A673 (cell line): ENCODE measurements at regions not wholly inside any gene's neighbourhood (a gene's known extent, or its start where the extent isn't known, plus 50 kb on each side); places are given as distances from the start of the nearest gene placed in this dataset.

Experiments used
- BruUV-seq: library from RNA; stranded (reverse); fragments of 400-500 nt; replicated peaks from 2 replicates; lab custom pipeline; 2021; lab: Mats Ljungman, UMichigan
- CTCF ChIA-PET: fragments of 300-600 bp; sonication (Branson Sonifier 250); formaldehyde crosslinking; loops from one replicate; lab custom pipeline; 2022; ENCODE audit warnings: antibody characterized with exemption; lab: Charles Lee
- POLR2A ChIA-PET: fragments of 300-600 bp; sonication (Branson Sonifier 250); formaldehyde crosslinking; loops from one replicate; lab custom pipeline; 2022; ENCODE audit warnings: antibody characterized with exemption; ENCODE audit not compliant: low non-redundant PET; lab: Charles Lee
- DNase-seq: peaks from one replicate; pipeline ENCODE4 v3.0.0-alpha.2; 2015; ENCODE audit warnings: low spot score
- H3K27ac ChIP-seq: fragments of 200-600 bp; sonication (generic); 2 replicates; pipeline ENCODE4 v1.5.1; 2016; ENCODE audit warnings: mixed run types, low read depth, mild to moderate bottlenecking, mixed read lengths, antibody characterized with exemption, low read length; ENCODE audit not compliant: poor library complexity, severe bottlenecking
- H3K27me3 ChIP-seq: fragments of 200-600 bp; sonication (generic); replicated peaks from 2 replicates; pipeline ENCODE4 v1.6.1; 2017; ENCODE audit warnings: mixed run types, low read depth, mild to moderate bottlenecking, mixed read lengths, antibody characterized with exemption, low read length; ENCODE audit not compliant: insufficient read depth, poor library complexity
- H3K36me3 ChIP-seq: fragments of 200-600 bp; sonication (generic); 2 replicates; pipeline ENCODE4 v1.6.1; 2016; ENCODE audit warnings: mixed run types, mild to moderate bottlenecking, mixed read lengths, antibody characterized with exemption, low read length; ENCODE audit not compliant: insufficient read depth, poor library complexity, severe bottlenecking
- H3K4me1 ChIP-seq: fragments of 200-600 bp; sonication (generic); 2 replicates; pipeline ENCODE4 v1.6.1; 2017; ENCODE audit warnings: mixed run types, mild to moderate bottlenecking, mixed read lengths, antibody characterized with exemption, low read length; ENCODE audit not compliant: insufficient read depth, poor library complexity, severe bottlenecking
- H3K4me3 ChIP-seq: fragments of 200-600 bp; sonication (generic); 2 replicates; pipeline ENCODE4 v1.5.1; 2016; ENCODE audit warnings: low read depth, mixed run types, mild to moderate bottlenecking, mixed read lengths, low read length; ENCODE audit not compliant: poor library complexity, severe bottlenecking
- H3K9me3 ChIP-seq: fragments of 200-600 bp; sonication (generic); 2 replicates; pipeline ENCODE4 v1.6.1; 2016; ENCODE audit warnings: mixed run types, low read depth, mild to moderate bottlenecking, mixed read lengths, antibody characterized with exemption, low read length; ENCODE audit not compliant: poor library complexity, severe bottlenecking
- CTCF ChIP-seq: fragments of 300-800, 200-600 bp; sonication (generic); conservative IDR thresholded peaks from 2 replicates; pipeline ENCODE4 v1.5.1; 2017; ENCODE audit warnings: low read depth, mild to moderate bottlenecking, antibody characterized with exemption, low read length, moderate library complexity, mixed read lengths
- EZH2 ChIP-seq: fragments of 200-600 bp; sonication (generic); IDR thresholded peaks from 2 replicates; pipeline ENCODE4 v1.6.1; 2017; ENCODE audit warnings: borderline replicate concordance, low read depth, mild to moderate bottlenecking, mixed read lengths, antibody characterized with exemption, low read length; ENCODE audit not compliant: poor library complexity, severe bottlenecking
- intact Hi-C: fragments of 100-400 bp; cut with micrococcal nuclease; formaldehyde crosslinking; loops from one replicate; pipeline ENCODE4 v1.10.0; 2022; ENCODE audit not compliant: unreplicated experiment

GRCh38 chrX:38886112-38886511 is 84.9 kb downstream of the MID1IP1 start:
- BruUV-seq = no TSS peak

GRCh38 chrX:38887222-38887621 is 86.0 kb downstream of the MID1IP1 start:
- no peak for TF ChIP-seq CTCF
- no peak for TF ChIP-seq EZH2
- BruUV-seq = no TSS peak
- Histone ChIP-seq H3K27ac (no peak overlapping the region), H3K9me3 (no peaks in the 10 kb centered on the region), H3K4me1 (no peaks in the 10 kb centered on the region), H3K27me3 (no peaks in the 10 kb centered on the region), H3K36me3 (no peaks in the 10 kb centered on the region), H3K4me3 (no peak overlapping the region)
- DNase-seq = no peak
- intact Hi-C loops = no loop called here
- ChIA-PET CTCF (no interaction called here), POLR2A (no interaction called here)

More at GRCh38 chrX:38886112-38886511, 84.9 kb downstream of the MID1IP1 start:
- CTCF ChIA-PET = no interaction called here
- POLR2A ChIA-PET = no interaction called here
- H3K9me3 ChIP-seq = no peaks in the 10 kb centered on the region
- no peak overlapping the region for H3K4me3 ChIP-seq
- no peaks in the 10 kb centered on the region for H3K36me3 ChIP-seq
- no peaks in the 10 kb centered on the region for H3K4me1 ChIP-seq
- H3K27ac ChIP-seq = no peak overlapping the region
- intact Hi-C loops = no loop called here
- H3K27me3 ChIP-seq = no peaks in the 10 kb centered on the region
- no peak for DNase-seq
- TF ChIP-seq CTCF = no peak
- no peak for TF ChIP-seq EZH2

- ChIA-PET CTCF (no interaction called here), POLR2A (no interaction called here)
- no TSS peak for BruUV-seq
- TF ChIP-seq EZH2 (no peak), CTCF (no peak)
- intact Hi-C loops = no loop called here
- Histone ChIP-seq H3K27me3 (no peaks in the 10 kb centered on the region), H3K4me3 (no peak overlapping the region), H3K27ac (no peak overlapping the region), H3K36me3 (no peaks in the 10 kb centered on the region), H3K9me3 (no peaks in the 10 kb centered on the region), H3K4me1 (no peaks in the 10 kb centered on the region)
- no peak for DNase-seq
These were observed 89.1 kb downstream of the MID1IP1 start for GRCh38 chrX:38890326-38890725.
